Activated CD4-positive, alpha-beta T cell treated with anti-CD3 and anti-CD28 coated beads, Interleukin-2, amount 50 U/mL, for 1 hour (primary cell): ENCODE measurements at regions not wholly inside any gene's neighbourhood (a gene's known extent, or its start where the extent isn't known, plus 50 kb on each side); places are given as distances from the start of the nearest gene placed in this dataset.
"Not testable (repeated sequence)": the region's sequence is repeated elsewhere in the genome, so short reads cannot be mapped to it uniquely, and the experiment has no call there.

Experiments used
- DNase-seq: peaks from one replicate; pipeline ENCODE4 v3.0.0-alpha.2; 2020

DNA sequence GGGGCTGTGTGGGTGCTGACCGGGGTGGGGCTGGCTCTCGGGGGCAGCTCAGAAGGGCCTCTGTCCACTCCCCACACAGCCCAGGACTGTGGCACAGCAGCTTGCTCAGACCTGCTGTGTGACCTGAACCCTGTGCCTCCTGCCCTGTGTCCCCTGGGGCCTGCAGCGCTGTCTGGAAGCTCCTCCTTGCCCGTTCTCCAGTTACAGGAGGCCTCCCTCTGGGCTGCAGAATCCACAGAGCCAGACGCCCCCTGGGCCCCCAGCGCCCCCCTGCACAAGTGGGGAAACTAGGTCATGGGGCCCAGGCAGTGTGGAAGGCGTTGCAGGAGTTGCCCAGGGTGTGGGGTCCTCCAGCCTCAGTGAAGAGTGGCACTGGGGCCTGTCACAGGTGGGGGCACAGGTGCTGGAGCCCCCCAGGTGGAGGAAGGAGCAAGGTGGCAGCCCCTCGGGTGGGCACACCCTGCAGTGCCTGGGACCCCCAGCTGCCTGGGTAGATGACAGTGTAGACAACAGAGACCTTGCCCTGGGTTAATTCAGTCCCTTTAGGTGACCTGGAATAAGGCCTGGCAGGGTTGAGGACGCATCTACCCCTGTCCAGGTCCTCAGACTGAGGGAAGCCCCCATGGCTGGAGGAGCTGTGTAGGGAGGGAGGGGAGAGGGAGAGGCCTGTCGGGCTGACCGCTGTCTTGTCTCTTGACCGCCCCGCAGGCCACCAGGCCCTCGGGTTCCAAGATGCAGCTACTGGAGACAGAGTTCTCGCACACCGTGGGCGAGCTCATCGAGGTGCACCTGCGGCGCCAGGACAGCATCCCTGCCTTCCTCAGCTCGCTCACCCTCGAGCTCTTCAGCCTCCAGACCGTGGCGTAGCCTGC lies 120.2 kb downstream of the IGLL1 start:
- not testable (repeated sequence) for DNase-seq

GRCh38 chr22:23458663-23459541 lies 121.2 kb downstream of the IGLL1 start:
- no peak for DNase-seq

- no peak for DNase-seq
These were observed 122.6 kb downstream of the IGLL1 start for GRCh38 chr22:23457380-23457985.

DNA sequence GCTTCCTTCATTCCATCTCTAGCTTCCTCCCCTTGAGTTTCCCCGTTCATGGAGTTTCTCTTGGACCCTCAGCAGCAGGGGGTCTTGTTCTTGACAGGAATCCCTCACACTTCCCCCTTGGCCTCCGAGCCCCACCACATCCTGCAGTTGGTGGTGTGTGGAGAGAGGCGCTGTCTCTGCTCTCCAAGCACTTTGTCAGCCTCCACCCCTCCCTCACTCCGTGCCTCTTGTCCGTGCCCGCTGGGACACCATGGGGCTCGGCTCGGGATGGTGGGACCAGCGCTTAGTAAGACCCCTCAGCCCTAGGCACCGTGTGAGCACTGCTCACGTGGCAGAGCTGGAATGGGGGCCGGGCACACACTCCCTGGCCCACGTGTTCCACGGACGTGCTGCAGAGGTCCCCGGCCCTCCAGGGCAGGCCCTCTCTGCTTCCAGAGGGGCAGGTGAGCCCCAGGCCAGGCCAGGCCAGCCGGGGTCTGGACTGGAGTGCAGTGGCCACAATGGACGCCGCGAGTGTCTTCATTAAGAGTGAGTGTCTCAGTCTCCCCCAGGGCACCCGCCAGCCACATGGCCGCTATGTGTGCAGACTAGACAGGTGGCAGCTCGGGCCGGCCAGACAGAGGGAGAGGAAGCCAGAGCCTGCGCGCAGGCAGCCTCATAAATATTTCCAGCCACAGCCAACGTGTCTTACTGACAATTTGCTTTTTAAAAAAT lies 123.3 kb downstream of the IGLL1 start:
- DNase-seq = not testable (repeated sequence)

DNA sequence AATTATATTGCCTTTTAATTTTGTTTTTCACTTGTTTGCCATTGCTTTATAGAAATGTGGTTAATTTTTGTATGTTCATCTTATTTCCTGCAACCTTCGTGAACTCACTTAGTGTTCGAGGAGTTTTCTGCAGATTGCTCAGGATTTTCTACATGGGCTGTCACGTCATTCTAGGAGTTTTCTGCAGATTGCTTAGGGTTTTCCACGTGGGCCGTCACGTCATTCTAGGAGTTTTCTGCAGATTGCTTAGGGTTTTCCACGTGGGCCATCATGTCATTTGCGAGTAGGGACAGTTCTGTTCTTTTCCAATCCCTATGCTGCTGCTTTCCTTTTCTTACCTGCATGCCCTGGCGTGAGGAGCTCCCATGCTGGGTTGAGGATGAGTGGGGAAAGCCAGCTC lies 125.7 kb downstream of the IGLL1 start:
- not testable (repeated sequence) for DNase-seq

DNA sequence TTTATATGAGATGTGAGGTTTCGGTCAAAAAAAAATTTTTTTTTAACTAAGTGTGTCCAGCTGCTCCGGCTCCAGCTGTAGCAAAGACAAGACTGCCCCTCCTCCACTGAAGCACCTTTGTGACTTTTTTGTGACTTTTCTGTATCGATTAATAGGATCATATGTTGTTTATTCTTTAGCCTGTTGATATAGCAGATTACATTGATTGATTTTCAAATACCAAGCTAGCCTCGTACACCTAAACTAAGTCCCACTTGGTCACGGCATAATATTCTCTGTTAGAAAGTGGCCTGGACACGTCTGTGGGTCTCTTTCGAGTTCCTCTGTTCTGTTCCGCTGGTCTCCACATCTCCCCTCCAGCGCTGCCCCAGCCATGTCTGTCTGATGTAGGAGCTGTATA lies 126.8 kb downstream of the IGLL1 start:
- no peak for DNase-seq

DNA sequence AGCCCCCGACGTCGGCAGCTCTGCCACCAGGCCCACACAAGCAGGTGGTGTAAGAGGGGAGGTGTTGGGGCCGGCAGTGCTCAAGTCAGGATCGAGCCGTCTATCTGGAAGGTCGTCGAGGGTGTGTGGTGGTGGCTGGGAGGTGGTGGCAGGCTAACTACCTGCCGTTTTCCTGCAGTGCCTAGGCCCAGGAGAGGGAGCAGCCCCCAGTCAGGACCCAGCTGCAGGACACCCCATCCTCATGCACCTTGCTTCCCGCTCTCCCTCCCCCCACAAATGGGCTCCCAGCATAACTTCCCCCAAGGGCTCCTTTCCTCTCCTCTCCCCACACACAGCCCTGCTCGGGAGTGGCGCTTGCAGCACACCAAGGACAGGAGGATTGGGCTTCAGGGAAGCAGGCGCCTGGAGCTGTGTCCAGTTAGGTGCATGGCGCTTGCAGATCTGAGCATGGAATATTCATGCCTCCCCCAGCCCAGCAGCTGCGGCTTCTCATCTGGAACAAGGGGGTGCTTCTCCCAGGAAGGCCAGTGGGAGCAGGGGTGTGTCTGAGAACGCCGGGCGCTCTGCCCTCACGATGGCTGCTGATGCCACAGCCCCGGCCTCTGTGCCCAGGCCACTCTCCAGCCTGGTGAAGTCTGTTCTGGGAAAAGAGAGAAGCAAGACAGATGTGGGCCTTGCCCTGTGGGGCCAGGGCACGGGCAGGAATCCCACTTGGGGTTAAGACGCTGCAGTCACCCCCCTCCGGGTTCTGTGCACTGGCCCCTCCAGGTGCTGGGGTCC lies 127.7 kb downstream of the IGLL1 start:
- DNase-seq = no peak

DNA sequence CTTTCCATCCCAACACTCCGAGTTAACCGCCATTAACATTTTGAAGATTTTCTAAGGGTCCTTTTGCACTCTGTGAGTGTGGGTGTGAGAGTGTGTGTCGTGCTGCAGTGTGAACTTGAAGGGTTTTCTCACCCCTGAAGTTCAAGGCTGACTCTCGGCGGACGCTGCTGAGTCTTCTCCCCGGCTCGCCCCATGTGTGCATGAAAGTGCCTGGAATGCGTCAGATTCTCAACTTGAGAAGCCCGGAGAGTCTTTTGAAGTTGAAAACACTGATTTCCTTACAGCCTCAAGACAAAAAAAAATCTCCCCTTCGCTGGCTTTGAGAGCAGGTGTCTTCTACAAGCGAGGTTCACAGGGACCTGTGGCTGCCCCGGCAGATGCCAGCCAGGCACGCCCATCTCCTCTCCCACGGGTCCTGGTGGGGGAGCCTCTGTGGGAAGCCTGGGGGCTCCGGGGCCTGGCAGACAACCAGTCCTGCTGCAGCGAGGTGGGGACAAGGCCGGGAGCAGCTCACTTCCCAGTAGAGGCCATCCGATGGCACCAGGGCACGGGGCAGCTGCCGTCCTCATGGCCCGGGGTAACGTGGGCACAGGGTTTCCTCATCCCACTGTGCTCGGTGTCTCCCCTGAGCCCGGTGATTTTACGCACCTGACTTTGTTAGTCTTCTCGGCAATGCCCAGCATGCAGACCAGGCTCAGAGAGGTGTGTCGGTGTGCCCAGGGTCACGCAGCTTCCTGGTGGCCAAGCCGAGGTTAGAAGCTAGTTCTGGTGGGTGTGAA lies 128.4 kb downstream of the IGLL1 start:
- DNase-seq = not testable (repeated sequence)

- not testable (repeated sequence) for DNase-seq
These were observed 129.3 kb downstream of the IGLL1 start for GRCh38 chr22:23450821-23451220.

- DNase-seq = no peak
These were observed 129.7 kb downstream of the IGLL1 start for GRCh38 chr22:23450434-23450795.

GRCh38 chr22:23449748-23450433 lies 130.2 kb downstream of the IGLL1 start:
- DNase-seq = not testable (repeated sequence)

DNA sequence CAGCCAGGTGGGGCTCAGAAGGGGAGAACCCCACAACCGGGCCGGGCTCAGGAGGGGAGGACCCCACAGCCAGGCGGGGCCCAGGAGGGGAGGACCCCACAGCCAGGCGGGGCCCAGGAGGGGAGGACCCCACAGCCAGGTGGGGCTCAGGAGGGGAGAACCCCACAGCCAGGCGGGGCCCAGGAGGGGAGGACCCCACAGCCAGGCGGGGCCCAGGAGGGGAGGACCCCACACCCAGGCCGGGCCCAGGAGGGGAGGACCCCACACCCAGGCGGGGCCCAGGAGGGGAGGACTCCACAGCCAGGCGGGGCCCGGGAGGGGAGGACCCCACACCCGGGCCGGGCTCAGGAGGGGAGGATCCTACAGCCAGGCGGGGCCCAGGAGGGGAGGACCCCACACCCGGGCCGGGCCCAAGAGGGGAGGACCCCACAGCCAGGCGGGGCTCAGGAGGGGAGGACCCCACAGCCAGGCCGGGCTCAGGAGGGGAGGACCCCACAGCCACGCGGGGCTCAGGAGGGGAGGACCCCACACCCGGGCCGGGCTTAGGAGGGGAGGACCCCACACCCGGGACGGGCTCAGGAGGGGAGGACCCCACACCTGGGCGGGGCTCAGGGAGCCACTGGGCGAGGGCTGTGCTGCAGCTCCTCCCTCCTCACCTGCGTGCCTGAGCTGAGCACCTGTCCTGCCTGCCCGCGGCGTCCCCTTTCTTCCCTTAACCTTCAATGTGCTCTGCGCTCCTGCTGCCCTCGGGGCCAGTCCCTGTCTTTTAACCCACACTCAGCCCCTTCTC lies 131.4 kb downstream of the IGLL1 start:
- DNase-seq = not testable (repeated sequence)

DNA sequence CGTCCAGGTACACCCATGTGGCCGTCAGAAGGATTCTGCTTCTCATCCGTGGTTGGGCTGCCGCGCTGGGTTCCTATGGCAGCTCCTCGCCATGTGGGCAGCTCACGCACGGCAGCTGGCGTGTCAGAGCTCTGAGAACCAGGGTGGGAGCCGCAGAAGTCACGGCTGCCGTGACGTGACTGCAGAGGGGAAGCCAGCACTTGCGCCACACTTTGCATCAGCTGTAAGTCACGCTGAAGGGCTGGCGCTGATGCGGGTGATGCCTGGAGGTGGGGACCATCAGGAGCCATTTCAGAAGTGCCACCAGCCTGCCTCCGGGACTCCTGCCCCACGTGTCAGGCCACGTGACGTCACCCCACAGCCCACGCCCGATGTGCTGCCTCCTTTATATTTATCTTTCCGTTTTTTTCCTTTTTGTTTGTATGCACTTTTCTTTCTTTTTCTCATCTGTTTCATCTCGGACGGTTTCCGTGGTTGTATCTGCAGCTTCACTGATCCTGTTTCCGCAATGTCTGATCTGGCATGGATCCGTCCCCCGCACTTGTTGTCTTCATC lies 133.2 kb downstream of the IGLL1 start:
- no peak for DNase-seq

DNA sequence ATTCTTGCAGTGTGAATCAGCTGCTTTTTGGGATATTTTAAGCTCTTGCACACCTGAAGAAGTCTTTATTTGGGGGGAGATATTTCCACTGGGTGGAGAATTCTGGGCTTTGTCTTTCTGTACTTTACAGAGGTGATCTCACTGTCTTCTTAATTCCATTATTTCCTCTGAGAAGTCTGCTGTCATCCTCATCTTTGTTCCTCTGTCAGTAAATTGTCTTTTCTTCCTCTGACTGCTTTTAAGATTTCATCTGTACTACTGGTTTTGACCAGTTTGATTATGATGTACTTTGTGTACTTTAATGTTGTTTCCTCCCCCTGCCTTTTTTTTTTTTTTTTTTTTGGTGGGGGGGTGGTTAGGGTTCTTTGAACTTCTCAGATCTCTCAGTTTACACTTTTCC lies 133.9 kb downstream of the IGLL1 start:
- DNase-seq = not testable (repeated sequence)

DNA sequence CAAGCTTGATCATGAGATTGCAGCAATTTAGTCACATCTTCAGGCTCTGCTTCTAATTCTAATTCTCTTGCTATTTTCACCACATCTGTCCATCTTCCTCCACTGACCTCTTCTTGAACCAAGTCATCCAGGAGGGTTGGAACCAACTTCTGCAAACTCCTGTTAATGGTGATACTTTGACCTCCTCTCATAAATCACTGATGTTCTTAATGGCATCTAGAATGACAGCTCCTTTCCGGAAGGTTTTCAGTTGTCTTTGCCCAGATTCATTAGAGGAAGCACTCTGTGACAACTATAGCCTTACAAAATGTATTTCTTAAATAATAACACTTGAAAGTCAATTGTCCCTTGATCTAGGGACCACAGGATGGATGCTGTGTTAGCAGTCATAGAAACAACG lies 136.2 kb downstream of the IGLL1 start:
- DNase-seq = not testable (repeated sequence)

- not testable (repeated sequence) for DNase-seq
These were observed 140.5 kb downstream of the IGLL1 start for GRCh38 chr22:23439581-23439980.

- DNase-seq = no peak
These were observed 141.9 kb downstream of the IGLL1 start for GRCh38 chr22:23438216-23438615.

GRCh38 chr22:23437779-23438178 lies 142.3 kb downstream of the IGLL1 start:
- no peak for DNase-seq

- not testable (repeated sequence) for DNase-seq
These were observed 143.0 kb downstream of the IGLL1 start for GRCh38 chr22:23437107-23437395.
